NCI-H1694 (cell line): ENCODE measurements at regions not wholly inside any gene's neighbourhood (a gene's known extent, or its start where the extent isn't known, plus 50 kb on each side); places are given as distances from the start of the nearest gene placed in this dataset.

ENCODE experiments used
- DNase-seq: peaks from one replicate; lab custom pipeline; 2025; lab: John Stamatoyannopoulos, UW

DNA sequence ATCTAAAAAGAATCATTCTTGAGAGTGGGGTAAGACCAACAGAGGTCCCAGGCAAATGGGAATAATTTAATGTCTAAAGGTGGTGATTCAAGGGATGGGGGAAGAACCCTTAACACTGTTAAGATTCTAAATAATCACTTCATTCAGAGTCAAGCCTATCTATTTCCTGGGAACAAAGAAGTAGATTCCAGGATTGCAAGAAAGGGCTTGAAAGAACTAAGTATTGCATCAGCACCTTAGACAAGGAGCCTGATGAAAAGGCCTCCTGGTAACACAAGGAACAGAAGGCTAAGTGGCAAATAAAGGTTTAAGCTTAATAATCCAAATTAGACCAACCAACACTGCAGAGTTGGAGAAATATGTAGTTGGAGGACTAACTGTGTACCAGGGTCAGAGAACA is 620.7 kb upstream of the BTBD3 start:
- no peak for DNase-seq

DNA sequence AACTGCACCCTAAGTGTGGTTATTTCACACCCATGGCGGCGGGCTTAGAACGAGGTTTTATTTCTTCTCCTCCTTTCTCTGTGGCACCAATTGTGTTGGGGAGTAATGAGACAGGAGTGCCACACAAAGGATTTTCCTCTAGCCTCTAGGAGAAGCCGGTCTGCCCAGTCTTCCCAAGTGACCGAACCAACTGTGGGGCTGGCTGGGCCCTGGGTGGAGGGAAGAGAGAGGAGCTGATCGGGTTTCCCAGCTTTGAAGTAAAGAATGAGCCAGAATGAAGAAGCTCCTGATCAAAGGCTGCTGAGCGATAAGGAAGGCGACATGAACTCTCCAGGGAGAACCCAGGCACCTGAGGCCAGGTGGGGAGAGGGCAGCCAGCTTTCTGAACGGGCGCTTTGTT is 616.0 kb upstream of the BTBD3 start:
- no peak for DNase-seq

DNA sequence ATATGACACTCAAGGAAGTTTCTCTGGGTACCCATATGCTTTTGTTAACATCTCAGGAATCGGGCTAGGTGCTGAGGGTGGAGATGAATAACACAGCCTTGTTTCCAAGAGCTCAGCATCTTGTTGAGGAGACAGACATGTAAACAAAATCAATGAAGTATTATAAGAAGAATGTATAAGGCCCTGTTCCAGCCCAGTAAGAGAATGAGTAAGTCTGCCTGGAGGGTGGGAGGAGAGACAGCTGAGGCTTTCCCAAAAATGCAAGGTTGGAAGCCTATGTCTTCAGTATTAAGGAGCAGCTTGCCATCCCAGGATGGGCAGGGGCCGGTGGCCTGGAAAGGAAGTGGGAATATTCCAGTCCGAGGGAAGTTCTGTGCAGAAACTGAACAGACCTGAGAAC is 615.3 kb upstream of the BTBD3 start:
- no peak for DNase-seq

DNA sequence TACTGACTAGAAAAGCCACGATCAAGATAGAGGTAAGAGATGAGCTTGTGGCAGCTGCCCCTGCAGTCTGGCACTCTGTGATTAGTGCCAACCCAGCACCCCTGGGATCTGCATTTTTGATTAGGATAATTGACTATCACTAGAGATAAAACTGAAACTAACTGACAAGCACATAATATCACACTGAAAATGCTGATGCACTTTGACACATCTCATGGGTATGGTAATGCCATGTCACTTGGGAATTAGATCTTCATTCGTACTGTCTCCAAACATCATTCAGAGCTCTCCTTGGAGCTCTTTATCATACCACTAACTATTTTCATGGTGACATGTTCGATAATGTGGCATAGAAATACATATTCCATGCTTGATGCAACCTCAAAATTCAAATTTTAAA is 612.9 kb upstream of the BTBD3 start:
- no peak for DNase-seq

DNA sequence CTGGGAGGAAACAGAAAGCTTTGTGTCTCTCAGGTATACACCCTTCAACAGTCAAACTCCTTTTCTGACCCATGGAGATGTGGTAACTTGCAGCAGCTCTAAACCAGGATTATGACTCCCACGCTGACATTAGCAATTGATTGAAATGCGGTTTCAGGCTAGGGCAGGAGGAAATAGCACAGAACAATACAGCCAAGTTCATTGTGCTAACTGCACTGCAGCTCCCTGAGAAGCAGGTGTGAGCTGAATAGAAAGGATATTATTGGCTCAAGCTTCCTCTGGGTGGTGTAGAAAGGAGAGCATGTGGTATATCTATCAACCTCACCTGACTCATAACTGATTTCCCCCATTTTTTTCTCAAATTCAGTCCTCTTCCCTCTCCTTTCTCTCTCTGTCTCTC is 612.3 kb upstream of the BTBD3 start:
- no peak for DNase-seq

DNA sequence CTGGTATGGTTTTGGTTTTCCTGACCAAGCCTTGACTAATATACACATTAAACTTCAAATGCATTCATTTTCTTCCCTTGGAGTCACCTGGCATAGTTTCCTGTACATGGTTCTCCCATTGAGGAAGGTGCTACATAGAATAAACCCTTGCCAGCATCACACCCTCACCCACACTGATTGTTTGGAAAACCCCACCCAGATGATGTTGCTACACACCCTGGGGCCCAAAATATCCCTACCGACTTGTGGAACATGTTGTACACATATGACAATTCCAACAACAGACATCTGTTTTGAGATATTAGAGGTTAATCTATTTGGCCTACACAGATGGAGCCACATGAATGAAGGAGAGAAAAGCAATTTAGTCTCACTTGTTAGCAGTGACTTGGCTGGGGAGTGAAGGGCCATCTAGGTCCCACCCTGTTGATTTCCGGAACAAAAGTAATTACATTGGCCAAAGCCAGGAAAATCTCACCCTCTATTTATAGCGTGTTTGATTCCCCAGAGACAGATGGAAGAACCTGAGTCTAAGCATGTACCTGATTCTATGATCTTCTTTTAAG is 606.0 kb upstream of the BTBD3 start:
- DNase-seq, result no peak

DNA sequence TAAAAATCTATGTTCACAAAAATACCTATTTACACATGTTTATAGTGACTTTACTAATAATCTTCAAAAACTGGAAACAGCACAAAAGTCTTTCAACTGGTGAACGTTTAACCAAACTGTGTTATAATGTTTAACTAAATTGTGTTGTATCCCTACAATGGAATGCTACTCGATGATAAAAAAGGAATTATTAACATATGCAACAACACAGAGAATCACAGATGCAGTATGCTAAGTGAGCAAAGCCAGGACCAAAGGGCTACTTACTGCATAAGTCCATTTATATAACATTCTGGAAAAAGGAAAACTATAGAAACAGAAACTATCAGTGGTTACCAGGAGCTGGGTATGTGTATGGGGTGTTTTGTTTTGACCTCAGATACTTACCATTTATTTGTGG is 602.2 kb upstream of the BTBD3 start:
- DNase-seq, result no peak

DNA sequence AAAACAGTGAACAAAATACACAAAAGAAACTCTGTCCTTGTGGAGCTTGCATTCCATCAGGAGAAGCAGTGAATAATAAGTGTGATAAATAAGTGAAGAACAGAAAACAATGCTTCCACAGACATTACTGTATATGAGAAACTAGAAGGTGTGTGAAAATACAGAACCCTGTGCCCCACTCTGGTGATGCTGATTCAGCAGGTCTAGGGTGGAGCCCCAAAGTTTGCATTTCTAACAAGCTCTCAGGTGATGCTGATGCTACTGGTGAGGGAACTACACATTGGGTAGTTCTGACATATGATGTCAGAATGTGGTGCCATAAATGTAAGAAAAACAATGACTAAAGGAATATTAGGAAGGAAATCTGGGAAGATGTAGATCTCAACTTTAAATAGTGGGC is 601.4 kb upstream of the BTBD3 start:
- DNase-seq, result no peak

DNA sequence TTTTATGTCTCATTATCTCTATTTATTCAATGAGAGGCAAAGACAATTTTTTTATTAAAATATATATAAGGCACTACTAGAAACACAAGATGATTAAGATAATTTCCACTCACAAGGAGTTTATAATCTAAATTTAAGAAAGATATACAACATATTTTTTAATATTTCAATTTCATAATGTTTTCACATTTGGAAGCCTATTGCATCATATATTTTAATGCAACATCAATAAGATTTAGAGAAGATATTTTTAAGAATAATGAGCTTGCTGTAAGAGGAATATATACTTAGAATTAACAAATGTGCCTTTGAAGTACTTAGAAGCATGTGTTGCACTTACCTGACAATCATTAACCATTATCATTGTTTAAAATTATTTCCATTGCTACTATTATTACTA is 597.7 kb upstream of the BTBD3 start:
- no peak for DNase-seq

DNA sequence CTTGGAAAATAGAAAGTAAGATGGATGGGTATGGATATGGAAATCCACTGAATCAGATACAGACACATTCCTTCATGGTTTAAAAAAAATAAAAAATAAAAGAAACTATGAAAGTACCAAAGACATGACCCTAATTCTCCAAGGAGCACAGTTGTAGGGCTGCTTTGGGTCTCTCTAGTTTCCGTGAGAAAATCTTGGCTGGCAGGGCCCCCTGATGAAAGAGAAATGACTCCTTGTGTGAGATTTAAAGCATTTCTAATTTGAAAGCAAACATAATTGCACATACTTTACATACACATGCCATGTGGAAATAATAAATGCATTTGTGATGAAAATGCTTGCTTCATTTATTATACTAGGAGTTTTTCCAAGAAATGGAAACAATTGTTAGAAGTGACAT is 593.9 kb upstream of the BTBD3 start:
- DNase-seq, result no peak

DNA sequence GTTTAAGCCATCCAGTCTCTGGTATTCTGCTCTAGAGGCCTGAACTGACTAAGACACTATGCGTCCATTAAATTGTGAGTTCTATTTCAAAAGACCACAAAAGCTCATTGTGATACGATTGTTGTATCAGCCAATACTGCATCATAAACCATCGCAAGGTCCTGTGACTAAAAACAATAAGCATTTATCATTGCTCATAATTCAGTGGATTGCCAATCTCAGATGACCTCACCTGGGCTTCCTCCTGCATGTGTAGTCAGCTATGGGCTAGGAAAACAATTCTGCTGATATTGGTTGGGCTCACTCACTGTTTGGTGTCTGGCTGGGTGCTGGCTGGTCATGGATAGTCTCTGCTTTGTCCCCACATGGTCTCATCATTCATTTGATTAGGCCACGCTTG is 592.7 kb upstream of the BTBD3 start:
- DNase-seq, result no peak

DNA sequence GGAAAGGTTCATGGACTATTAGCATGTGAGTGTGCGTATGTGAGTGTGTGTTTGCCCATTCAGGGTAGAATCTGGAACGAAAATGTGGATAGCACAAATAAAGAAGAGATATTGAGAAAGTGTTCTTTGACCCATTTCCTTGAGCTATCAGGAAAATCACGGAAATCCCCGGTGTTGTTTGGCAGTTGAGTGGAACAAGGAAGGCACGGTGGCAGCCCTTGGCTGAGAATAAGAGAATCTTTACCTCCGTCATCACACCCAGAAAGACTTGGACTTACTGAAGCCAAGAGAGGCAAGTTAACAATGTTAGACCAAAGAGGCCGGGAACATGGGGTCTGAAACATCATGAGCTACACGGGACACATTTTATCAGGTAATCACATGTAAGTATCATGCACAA is 588.9 kb upstream of the BTBD3 start:
- DNase-seq, result no peak

DNA sequence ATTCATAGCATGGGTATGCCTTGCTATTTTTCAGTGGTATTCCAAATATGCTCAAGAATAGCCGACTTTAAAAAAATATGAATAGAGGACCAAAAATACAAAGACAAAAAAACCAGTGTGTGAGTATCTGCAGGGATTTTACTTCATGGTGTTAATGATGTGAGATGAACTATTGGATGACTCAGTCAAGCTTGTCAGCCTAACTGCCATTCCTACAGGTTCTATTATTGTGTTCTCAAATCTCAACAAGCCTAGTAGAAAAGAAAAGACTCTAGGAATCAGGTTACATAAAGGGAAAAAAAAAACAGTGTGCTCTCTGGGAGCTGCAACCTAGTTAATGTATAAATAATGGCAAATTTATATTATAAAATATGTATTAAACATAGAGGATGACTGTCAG is 588.4 kb upstream of the BTBD3 start:
- no peak for DNase-seq

DNA sequence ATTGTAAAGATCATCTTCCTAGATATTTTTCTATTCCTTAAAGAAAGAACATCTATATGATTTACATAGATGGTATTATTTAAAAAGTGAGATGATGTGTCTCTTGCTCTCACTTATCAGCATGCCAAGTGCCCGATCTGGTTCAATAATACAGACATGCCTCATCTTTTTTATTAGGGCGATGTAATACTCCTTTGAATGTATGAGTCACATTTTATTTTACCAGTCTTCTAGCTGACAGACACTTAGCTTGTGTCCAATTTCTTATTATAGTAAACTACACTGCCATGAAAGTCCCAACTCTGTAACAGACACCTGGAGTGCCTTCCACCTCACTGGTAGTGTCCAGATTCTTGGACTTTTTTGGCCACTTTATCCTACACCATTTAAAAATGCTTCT is 586.6 kb upstream of the BTBD3 start:
- DNase-seq, result no peak

DNA sequence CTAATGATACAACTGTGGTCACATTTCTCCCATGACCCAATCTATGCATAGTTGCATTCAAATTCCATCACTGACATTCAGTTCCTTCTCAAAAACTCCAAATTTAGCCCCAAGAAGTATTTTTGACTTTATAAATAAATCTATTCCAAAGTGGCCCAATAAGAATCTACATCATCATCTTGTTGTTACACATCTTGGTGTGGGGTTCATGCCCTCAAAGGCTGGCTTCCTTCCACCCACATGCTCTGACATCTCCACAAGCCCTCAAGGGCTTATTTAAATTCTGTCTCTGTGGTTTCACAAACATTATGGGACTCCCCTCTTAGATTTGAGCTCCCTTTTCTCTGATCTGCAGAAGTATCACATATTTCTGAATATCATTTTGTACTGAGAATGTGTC is 585.3 kb upstream of the BTBD3 start:
- no peak for DNase-seq

DNA sequence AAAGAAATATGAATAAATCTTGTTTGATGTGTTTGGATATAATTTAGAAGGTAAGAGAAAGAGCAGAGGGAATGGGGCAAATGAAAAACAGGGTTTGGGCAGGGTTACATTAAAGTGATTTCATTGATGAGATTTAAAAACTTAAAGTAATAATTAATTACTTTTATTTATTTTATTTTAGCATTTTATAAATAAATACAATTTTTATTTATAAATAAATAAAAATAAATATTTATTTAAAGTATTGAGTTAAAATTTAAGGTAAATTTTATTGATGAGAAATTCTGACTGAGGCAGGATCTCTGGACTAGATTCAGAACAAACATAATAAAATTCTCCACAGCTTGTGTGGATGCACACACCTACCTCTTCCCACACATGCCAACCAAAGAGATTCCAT is 584.1 kb upstream of the BTBD3 start:
- DNase-seq, result no peak

DNA sequence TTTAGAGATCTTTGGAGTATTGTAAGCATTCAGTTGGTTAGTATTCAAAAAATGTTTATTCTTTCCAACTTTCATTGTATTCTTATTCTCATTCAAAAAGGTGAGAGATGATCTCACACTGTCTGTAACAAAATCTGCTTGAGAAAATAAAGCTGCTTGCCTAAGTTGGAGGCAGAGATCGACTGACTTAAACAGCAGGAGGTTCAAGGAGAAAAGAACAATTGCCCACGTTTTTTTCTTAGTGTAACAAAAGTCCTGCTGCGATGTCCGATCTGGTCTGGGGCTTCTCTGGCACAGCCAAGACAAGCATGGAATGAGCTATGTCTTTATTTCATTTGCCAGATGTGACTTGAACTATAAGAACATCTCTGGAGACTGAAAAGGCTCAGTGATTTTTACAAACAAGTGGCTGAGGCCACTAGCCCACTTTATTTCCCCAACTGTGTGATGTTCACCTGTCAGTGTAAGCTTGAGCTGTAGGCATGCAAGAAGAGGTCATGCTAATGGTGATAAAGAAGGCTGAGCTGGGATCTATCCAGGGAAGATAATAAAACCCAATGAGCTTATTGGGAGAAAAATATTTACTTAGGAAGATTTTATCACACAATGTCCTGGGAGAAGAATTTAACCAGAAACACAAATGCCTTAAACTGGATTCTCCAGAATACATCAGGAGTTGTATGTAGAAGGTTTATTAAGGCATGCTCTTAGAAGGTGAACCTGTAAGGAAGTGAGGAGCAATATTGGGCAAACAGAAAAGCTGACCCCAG is 580.1 kb upstream of the BTBD3 start:
- no peak for DNase-seq

DNA sequence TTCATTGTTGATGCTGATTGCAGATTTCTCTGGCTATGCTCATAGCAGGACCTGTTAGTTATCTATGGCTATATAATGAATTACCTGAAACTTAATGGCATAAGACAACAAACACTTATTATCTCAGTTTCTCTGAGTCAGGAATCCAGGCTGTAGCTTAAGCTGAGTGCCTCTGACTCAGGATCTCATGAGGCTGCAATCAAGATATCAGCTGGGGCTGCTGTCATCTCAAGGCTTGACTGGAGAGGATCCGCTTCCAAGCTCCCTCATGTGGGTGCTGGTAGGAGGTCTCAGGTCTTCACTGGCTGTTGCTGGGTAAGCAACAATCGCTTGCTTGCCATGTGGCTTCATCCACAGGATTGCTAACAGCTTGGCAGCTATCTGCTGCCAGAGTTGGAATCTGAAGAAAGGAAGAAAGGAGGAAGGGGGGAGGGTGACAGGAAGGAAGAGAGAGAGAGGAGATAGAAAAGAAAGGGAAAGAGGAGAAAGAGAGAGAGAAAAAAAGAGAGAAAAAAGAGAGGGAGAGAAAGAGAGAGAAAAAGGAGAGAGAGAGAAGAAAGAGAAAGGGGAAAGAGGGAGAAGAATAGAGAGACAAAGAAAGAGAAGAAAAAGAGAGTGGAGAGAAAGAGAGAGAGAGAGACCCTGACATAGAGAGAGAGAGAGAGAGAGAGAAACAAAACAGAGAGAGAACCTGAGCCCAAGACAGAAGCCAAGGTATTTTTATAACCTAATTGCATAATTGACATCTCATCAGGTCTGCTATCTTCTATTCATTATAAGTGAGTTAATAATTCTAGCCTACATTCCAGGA is 579.0 kb upstream of the BTBD3 start:
- no peak for DNase-seq

DNA sequence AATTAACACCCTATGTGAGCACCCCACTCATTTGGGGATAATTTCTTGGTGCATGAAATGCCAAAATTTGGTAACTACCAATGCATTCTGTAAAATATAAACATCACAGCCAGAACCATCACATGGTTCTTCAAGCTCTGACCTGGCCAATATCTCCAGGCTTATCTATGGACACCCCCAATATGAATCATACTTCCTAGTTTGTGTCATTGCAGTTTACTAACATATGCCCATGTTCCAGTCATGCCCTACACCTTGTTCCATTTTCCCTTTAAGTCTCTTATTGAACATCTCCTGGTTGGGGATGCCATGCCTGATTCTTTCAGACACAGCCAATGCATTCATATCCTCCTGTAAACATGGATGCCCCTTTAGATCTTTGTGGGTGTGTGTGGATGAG is 572.8 kb upstream of the BTBD3 start:
- no peak for DNase-seq

DNA sequence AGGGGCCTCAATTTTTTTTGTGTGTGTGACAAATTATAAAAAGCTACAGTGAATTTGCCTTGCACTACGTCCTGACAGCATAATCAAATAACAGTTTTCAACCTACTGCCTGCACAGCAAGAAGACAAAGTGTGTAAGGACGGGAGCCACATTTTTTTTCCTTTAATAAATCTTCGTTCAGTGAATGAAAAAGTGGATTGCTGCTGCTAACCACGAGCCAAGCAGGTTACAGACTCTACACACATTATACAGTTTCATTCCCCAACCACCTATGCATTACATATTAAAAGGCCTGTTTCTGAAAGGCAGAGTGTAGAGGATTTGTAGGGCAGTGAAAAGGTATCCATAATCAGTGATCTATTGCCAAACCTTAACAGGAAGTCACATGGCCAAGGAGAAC is 570.0 kb upstream of the BTBD3 start:
- no peak for DNase-seq

DNA sequence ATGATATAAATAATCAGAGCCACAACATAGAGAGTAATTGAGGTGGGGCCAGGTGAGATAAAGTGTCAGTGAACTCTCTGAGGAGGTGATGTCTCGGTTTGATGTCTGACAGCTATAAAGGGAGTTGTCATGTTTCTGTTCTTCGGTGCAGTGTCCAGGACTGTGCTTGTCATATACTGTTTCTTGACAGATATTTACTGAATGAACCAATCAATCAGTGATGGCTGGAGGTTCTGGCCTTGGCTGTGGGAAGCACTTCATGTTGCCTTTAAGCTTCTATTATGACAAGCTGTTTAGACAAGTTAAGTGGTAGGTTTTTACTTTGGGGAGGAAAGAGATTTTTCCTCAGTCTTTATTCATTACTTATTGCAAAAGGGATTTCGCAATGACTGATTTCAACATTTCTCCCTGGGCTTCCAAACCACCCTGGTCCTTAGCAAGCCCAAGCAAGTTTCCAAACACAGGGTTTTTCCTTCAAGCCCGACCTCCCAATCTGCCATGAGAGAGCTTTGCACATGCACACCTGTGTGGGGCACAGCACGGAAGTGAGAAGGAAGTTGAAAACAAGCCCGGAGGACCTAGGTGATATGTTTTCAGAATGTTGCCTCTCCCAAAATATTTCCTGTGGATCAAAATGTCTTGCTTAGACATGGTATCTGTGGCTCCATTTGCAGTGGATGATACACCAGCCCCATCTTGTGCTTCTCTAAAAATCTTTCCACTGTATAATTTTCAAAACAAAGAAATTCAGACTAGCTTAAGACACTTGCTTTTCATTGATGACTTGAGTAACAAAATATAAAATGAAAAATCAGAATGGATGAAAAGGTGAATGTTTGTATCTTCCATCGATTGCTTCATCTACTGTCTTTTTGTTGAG is 567.3 kb upstream of the BTBD3 start:
- no peak for DNase-seq

DNA sequence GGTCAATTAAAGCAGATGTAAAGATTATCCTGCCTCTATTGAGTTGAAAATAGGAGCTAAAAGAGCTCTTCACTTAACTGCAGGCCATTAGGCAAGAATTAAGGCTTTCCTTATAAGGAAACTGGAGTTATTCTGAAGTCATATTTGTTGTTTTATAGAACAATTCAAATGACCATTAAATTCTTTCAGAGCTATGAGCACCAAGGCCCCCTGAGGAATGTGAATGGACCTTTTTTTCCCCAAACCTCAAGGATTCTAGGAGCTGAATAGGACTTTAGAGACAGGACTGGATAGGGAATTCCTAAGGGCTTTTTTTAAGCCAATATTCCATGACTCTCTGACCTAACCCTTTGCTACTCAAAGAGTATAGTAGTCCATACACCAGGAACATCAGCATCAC is 565.7 kb upstream of the BTBD3 start:
- no peak for DNase-seq
